NB4 (cell line): ENCODE measurements at regions not wholly inside any gene's neighbourhood (a gene's known extent, or its start where the extent isn't known, plus 50 kb on each side); places are given as distances from the start of the nearest gene placed in this dataset.

Experiments
- MYC ChIP-seq: IDR thresholded peaks from 2 replicates; pipeline ENCODE4 v1.6.1; 2011; ENCODE audit warnings: low read depth, low read length
- POLR2A ChIP-seq: IDR thresholded peaks from 2 replicates; pipeline ENCODE4 v1.6.1; 2011; ENCODE audit warnings: mild to moderate bottlenecking; ENCODE audit not compliant: insufficient read length; ENCODE audit errors: extremely low read depth
- TF ChIP-seq, protein P1 (sequence below): IDR thresholded peaks from one replicate; pipeline ENCODE4 v1.5.1; 2012; ENCODE audit warnings: low read depth, low read length
- TF ChIP-seq, protein P2 (sequence below): IDR thresholded peaks from 2 replicates; pipeline ENCODE4 v1.6.1; 2011; ENCODE audit warnings: low read depth, low read length

DNA sequence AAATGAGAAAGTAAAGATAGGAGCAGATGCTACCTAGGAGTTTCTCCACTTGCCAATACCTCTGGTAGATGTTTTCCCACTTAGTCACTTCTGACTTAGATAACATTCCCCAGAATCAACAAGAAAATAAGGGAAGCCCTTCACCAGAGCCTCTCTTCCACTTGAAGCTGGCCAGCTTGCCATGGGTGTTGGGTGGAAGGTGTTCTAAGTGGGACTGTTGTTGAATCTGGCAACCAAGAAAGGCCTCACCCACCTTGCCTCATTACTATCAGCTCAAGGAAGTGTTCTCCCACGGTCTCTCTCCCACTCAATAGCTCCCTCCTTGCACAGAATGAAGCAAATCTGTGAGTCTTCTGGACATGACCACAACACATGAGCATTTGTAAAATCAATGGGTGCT is 100.4 kb upstream of the REG3A start:
- TF ChIP-seq, protein P1, sequence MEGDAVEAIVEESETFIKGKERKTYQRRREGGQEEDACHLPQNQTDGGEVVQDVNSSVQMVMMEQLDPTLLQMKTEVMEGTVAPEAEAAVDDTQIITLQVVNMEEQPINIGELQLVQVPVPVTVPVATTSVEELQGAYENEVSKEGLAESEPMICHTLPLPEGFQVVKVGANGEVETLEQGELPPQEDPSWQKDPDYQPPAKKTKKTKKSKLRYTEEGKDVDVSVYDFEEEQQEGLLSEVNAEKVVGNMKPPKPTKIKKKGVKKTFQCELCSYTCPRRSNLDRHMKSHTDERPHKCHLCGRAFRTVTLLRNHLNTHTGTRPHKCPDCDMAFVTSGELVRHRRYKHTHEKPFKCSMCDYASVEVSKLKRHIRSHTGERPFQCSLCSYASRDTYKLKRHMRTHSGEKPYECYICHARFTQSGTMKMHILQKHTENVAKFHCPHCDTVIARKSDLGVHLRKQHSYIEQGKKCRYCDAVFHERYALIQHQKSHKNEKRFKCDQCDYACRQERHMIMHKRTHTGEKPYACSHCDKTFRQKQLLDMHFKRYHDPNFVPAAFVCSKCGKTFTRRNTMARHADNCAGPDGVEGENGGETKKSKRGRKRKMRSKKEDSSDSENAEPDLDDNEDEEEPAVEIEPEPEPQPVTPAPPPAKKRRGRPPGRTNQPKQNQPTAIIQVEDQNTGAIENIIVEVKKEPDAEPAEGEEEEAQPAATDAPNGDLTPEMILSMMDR, result no peak
- TF ChIP-seq POLR2A (no peak), MYC (no peak)
- TF ChIP-seq, protein P2, sequence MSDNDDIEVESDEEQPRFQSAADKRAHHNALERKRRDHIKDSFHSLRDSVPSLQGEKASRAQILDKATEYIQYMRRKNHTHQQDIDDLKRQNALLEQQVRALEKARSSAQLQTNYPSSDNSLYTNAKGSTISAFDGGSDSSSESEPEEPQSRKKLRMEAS, result no peak
